H1 (cell line): ENCODE measurements at regions not wholly inside any gene's neighbourhood (a gene's known extent, or its start where the extent isn't known, plus 50 kb on each side); places are given as distances from the start of the nearest gene placed in this dataset.

Experiments used
- CTCF ChIA-PET: fragments of 300-600 bp; sonication (Branson Sonifier 250); formaldehyde crosslinking; loops from one replicate; lab custom pipeline; 2021; ENCODE audit not compliant: partially characterized antibody; lab: Charles Lee
- POLR2A ChIA-PET: fragments of 300-600 bp; sonication (Branson Sonifier 250); formaldehyde crosslinking; loops from one replicate; lab custom pipeline; 2021; ENCODE audit warnings: inconsistent platforms; ENCODE audit not compliant: partially characterized antibody; lab: Charles Lee
- DNase-seq, 2 experiments: peaks; one replicate each; pipeline versions ENCODE4 v3.0.0 to v3.0.0-alpha.2; 2010 to 2022; ENCODE audit warnings: low spot score in 2 of 2, low read depth in 1 of 2, mixed read lengths in 1 of 2
- FAIRE-seq: peaks from 2 replicates; lab custom pipeline; 2011; peaks lifted over from hg19 to GRCh38; lab: Jason Lieb, UNC
- H2AFZ ChIP-seq: 2 replicates; pipeline ENCODE4 v1.8.1; 2012; ENCODE audit warnings: low read length, inconsistent platforms
- H2AK5ac ChIP-seq: 2 replicates; pipeline ENCODE4 v1.6.1; 2013; ENCODE audit warnings: low read depth, low read length
- H2BK120ac ChIP-seq: replicated peaks from 2 replicates; pipeline ENCODE3; 2013; ENCODE audit warnings: low read depth, low read length, inconsistent platforms
- H2BK12ac ChIP-seq: 2 replicates; pipeline ENCODE4 v1.6.1; 2013; ENCODE audit warnings: low read depth, low read length
- H2BK15ac ChIP-seq: 2 replicates; pipeline ENCODE4 v1.6.1; 2013; ENCODE audit warnings: low read length
- H2BK20ac ChIP-seq: 2 replicates; pipeline ENCODE4 v1.6.1; 2013; ENCODE audit warnings: low read length
- H2BK5ac ChIP-seq: 2 replicates; pipeline ENCODE4 v1.6.1; 2013; ENCODE audit warnings: low read depth, low read length
- H3K14ac ChIP-seq: 2 replicates; pipeline ENCODE4 v1.6.1; 2013; ENCODE audit warnings: inconsistent platforms; ENCODE audit not compliant: insufficient read length
- H3K18ac ChIP-seq: 2 replicates; pipeline ENCODE4 v1.6.1; 2013; ENCODE audit warnings: low read length; ENCODE audit errors: extremely low read depth
- H3K23ac ChIP-seq: 2 replicates; pipeline ENCODE4 v1.6.1; 2013; ENCODE audit warnings: inconsistent platforms; ENCODE audit not compliant: insufficient read length
- H3K23me2 ChIP-seq: 2 replicates; pipeline ENCODE4 v1.6.1; 2013; ENCODE audit warnings: low read depth, low read length
- H3K27ac ChIP-seq: 2 replicates; pipeline ENCODE4 v1.6.1; 2011; ENCODE audit warnings: low read depth, low read length, inconsistent platforms
- H3K27me3 ChIP-seq, 4 experiments: replicated peaks in 1 of 4; 1 replicate in 1 of 4; 2 replicates in 3 of 4; pipeline versions ENCODE4 v1.6.1 to v1.8.1; 2011 to 2013; ENCODE audit warnings: low read length in 3 of 4, mild to moderate bottlenecking in 3 of 4, inconsistent platforms in 2 of 4, mixed read lengths in 2 of 4, moderate library complexity in 1 of 4; ENCODE audit not compliant: control insufficient read depth in 3 of 4, insufficient read depth in 3 of 4; ENCODE audit errors: extremely low read depth in 1 of 4
- H3K36me3 ChIP-seq, 4 experiments: 2 replicates each; pipeline versions ENCODE4 v1.6.1 to v1.8.1; 2011 to 2013; ENCODE audit warnings: mild to moderate bottlenecking in 4 of 4, low read length in 3 of 4, moderate library complexity in 2 of 4, control low read depth in 1 of 4, inconsistent platforms in 1 of 4; ENCODE audit not compliant: insufficient read depth in 4 of 4, control insufficient read depth in 2 of 4
- H3K4ac ChIP-seq: replicated peaks from 2 replicates; pipeline ENCODE3; 2013; ENCODE audit warnings: low read length, low read depth, mixed read lengths, inconsistent platforms; ENCODE audit not compliant: insufficient read length
- H3K4me1 ChIP-seq, 4 experiments: replicated peaks in 1 of 4; 1 replicate in 1 of 4; 2 replicates in 3 of 4; pipeline versions ENCODE4 v1.6.1 to v1.8.1; 2011 to 2013; ENCODE audit warnings: low read length in 3 of 4, inconsistent platforms in 2 of 4, mixed read lengths in 1 of 4; ENCODE audit not compliant: insufficient read depth in 4 of 4, control insufficient read depth in 3 of 4
- H3K4me2 ChIP-seq, 2 experiments: 2 replicates each; pipeline versions ENCODE4 v1.6.1 to v1.8.1; 2011 to 2013; ENCODE audit warnings: low read depth in 2 of 2, low read length in 2 of 2, control low read depth in 1 of 2, inconsistent platforms in 1 of 2, mild to moderate bottlenecking in 1 of 2; ENCODE audit not compliant: insufficient read depth in 1 of 2
- H3K4me3 ChIP-seq, 4 experiments: fragments of 200-600, 300-600 bp in 1 of 4; sonication (generic), shearing (Covaris generic), sonication (Bioruptor Twin) in 1 of 4; 2 replicates each; pipeline versions ENCODE4 v1.5.1 to v1.8.1; 2011 to 2016; ENCODE audit warnings: low read length in 4 of 4, low read depth in 3 of 4, control low read depth in 2 of 4, inconsistent platforms in 2 of 4, mild to moderate bottlenecking in 2 of 4, mixed read lengths in 1 of 4, moderate library complexity in 1 of 4; ENCODE audit not compliant: insufficient read depth in 2 of 4; ENCODE audit errors: extremely low read depth in 1 of 4
- H3K56ac ChIP-seq: replicated peaks from 2 replicates; pipeline ENCODE3; 2013; ENCODE audit warnings: low read depth, mild to moderate bottlenecking, mixed read lengths, low read length, inconsistent platforms; ENCODE audit not compliant: insufficient read length
- H3K79me1 ChIP-seq: 2 replicates; pipeline ENCODE4 v1.6.1; 2013; ENCODE audit warnings: low read depth, low read length, control low read depth
- H3K79me2 ChIP-seq, 2 experiments: 2 replicates each; pipeline versions ENCODE4 v1.6.1 to v1.8.1; 2012 to 2013; ENCODE audit warnings: low read length in 2 of 2, mild to moderate bottlenecking in 2 of 2, inconsistent platforms in 1 of 2; ENCODE audit not compliant: insufficient read depth in 2 of 2, control insufficient read depth in 1 of 2
- H3K9ac ChIP-seq, 4 experiments: replicated peaks in 1 of 4; 1 replicate in 1 of 4; 2 replicates in 3 of 4; pipeline versions ENCODE4 v1.6.1 to v1.8.1; 2011 to 2013; ENCODE audit warnings: low read depth in 3 of 4, low read length in 3 of 4, control low read depth in 2 of 4, mild to moderate bottlenecking in 2 of 4, moderate library complexity in 2 of 4, inconsistent platforms in 1 of 4; ENCODE audit errors: extremely low read depth in 1 of 4
- H3K9me3 ChIP-seq, 2 experiments: 2 replicates each; pipeline versions ENCODE4 v1.6.1 to v1.8.1; 2012 to 2013; ENCODE audit warnings: mild to moderate bottlenecking in 2 of 2, moderate library complexity in 2 of 2, control low read depth in 1 of 2, inconsistent platforms in 1 of 2, low read depth in 1 of 2, low read length in 1 of 2, mixed read lengths in 1 of 2; ENCODE audit not compliant: insufficient read depth in 2 of 2
- H4K20me1 ChIP-seq, 2 experiments: replicated peaks in 1 of 2; 2 replicates each; pipeline versions ENCODE3 to v1.8.1; 2011 to 2013; ENCODE audit warnings: inconsistent platforms in 2 of 2, low read length in 2 of 2, mild to moderate bottlenecking in 1 of 2; ENCODE audit not compliant: insufficient read depth in 2 of 2, control insufficient read depth in 1 of 2
- H4K5ac ChIP-seq: 2 replicates; pipeline ENCODE4 v1.6.1; 2013; ENCODE audit warnings: low read length, low read depth, mixed read lengths, inconsistent platforms; ENCODE audit not compliant: insufficient read length
- H4K8ac ChIP-seq: 2 replicates; pipeline ENCODE4 v1.8.0; 2013; ENCODE audit warnings: mild to moderate bottlenecking, moderate library complexity, low read length, inconsistent platforms; ENCODE audit not compliant: insufficient read depth; ENCODE audit errors: extremely low read depth
- H4K91ac ChIP-seq: replicated peaks from 2 replicates; pipeline ENCODE3; 2013; ENCODE audit warnings: low read length, mixed read lengths, inconsistent platforms; ENCODE audit not compliant: insufficient read length
- CHD2 ChIP-seq: IDR thresholded peaks from 2 replicates; pipeline ENCODE4 v1.6.1; 2012; ENCODE audit warnings: low read length, improper control_type of control experiment
- CTCF ChIP-seq, 3 experiments: IDR thresholded peaks; 1 replicate in 2 of 3; 2 replicates in 1 of 3; pipeline versions ENCODE4 v1.5.1 to v1.6.1; 2011; ENCODE audit warnings: low read length in 3 of 3, mild to moderate bottlenecking in 3 of 3, inconsistent platforms in 2 of 3, low read depth in 1 of 3, moderate library complexity in 1 of 3; ENCODE audit not compliant: insufficient read depth in 1 of 3; ENCODE audit errors: control extremely low read depth in 1 of 3
- HDAC6 ChIP-seq: IDR thresholded peaks from one replicate; pipeline ENCODE4 v1.7.1; 2012; ENCODE audit warnings: low read depth, mild to moderate bottlenecking, inconsistent platforms, low read length, moderate library complexity
- KDM4A ChIP-seq: IDR thresholded peaks from one replicate; pipeline ENCODE4 v1.7.1; 2012; ENCODE audit warnings: low read depth, mild to moderate bottlenecking, moderate library complexity, low read length, inconsistent platforms; ENCODE audit not compliant: severe bottlenecking
- KDM5A ChIP-seq: fragments of 200-600 bp; IDR thresholded peaks from 2 replicates; pipeline ENCODE4 v1.7.1; 2012; ENCODE audit warnings: mild to moderate bottlenecking, low read length, inconsistent platforms, mixed read lengths
- PHF8 ChIP-seq: fragments of 200-600 bp; sonication (generic); conservative IDR thresholded peaks from 2 replicates; pipeline ENCODE4 v1.7.1; 2012; ENCODE audit warnings: low read depth, mild to moderate bottlenecking, inconsistent platforms, low read length, moderate library complexity
- RAD21 ChIP-seq, 2 experiments: IDR thresholded peaks in 1 of 2; conservative IDR thresholded peaks in 1 of 2; 2 replicates each; pipeline ENCODE4 v1.6.1; 2011; ENCODE audit warnings: low read depth in 2 of 2, low read length in 2 of 2, improper control_type of control experiment in 1 of 2, inconsistent platforms in 1 of 2, mild to moderate bottlenecking in 1 of 2, moderate library complexity in 1 of 2
- RBBP5 ChIP-seq: IDR thresholded peaks from 2 replicates; pipeline ENCODE4 v1.7.1; 2012; ENCODE audit warnings: low read depth, mild to moderate bottlenecking, inconsistent platforms, low read length, moderate library complexity, borderline replicate concordance
- RXRA ChIP-seq: IDR thresholded peaks from 2 replicates; pipeline ENCODE4 v1.6.1; 2011; ENCODE audit warnings: low read depth, mild to moderate bottlenecking, low read length, moderate library complexity; ENCODE audit not compliant: insufficient read depth
- SP1 ChIP-seq: IDR thresholded peaks from 2 replicates; pipeline ENCODE4 v1.6.1; 2011; ENCODE audit warnings: low read depth, low read length
- SP2 ChIP-seq: IDR thresholded peaks from 2 replicates; pipeline ENCODE4 v1.6.1; 2012; ENCODE audit warnings: mild to moderate bottlenecking, low read length, inconsistent platforms
- SP4 ChIP-seq: IDR thresholded peaks from 2 replicates; pipeline ENCODE4 v1.6.1; 2012; ENCODE audit warnings: low read length, inconsistent platforms
- SUZ12 ChIP-seq: fragments of 200-600 bp; sonication (generic); IDR thresholded peaks from 2 replicates; pipeline ENCODE4 v1.6.1; 2012; ENCODE audit warnings: mild to moderate bottlenecking, inconsistent platforms, low read length, moderate library complexity, mixed read lengths
- WGBS, 2 experiments: shearing (Covaris generic) in 1 of 2; methylation state at CpG; one replicate each; pipeline versions ENCODE4 v1.1.6 to v1.1.7; 2013 to 2015; ENCODE audit warnings: low lambda C conversion rate in 2 of 2, mixed read lengths in 2 of 2, inconsistent platforms in 1 of 2, low coverage in 1 of 2, missing lambda C conversion rate in 1 of 2; ENCODE audit not compliant: insufficient replicate concordance in 2 of 2, insufficient coverage in 1 of 2, insufficient read length in 1 of 2; ENCODE audit errors: extremely low coverage in 1 of 2, missing lambda C conversion rate in 1 of 2; 5-methylcytosine and 5-hydroxymethylcytosine counted together

- H3K23me2 ChIP-seq = no peaks in the 10 kb centered on the region
- no peak overlapping the region for H2BK120ac ChIP-seq
- H3K27me3 ChIP-seq = no peaks in the 10 kb centered on the region
- no peak overlapping the region for H4K8ac ChIP-seq
- H3K79me1 ChIP-seq = no peaks in the 10 kb centered on the region
- no peaks in the 10 kb centered on the region for H3K79me2 ChIP-seq
- H3K4ac ChIP-seq = no peak overlapping the region
- no peak overlapping the region for H2BK5ac ChIP-seq
- no peak overlapping the region for H2AFZ ChIP-seq
- no peaks in the 10 kb centered on the region for H3K36me3 ChIP-seq
- no peak overlapping the region for H3K18ac ChIP-seq
- H3K9me3 ChIP-seq = peaks cover 3 to 11% of the 10 kb centered on the region in 2 experiments; a peak in 2 of 4 replicates
- no peak overlapping the region for H4K91ac ChIP-seq
- no peaks in the 10 kb centered on the region for H4K20me1 ChIP-seq
- no peak overlapping the region for H3K23ac ChIP-seq
- H4K5ac ChIP-seq = no peak overlapping the region
- WGBS, 2 experiments = 97% methylated on average over 16 of the region's 17 CpGs; no CpG with 5 or more reads in 1 of the 2 experiments
- no peak overlapping the region for H3K9ac ChIP-seq
- no peak for DNase-seq
- H3K4me3 ChIP-seq = no peak overlapping the region
- H2BK12ac ChIP-seq = no peak overlapping the region
- ChIA-PET POLR2A (no interaction called here), CTCF (interaction anchor here (1.2 kb wide), 1 partner anchor 424 kb away, joined by 3 read pairs; no protein-coding TSS in a partner anchor)
- H3K14ac ChIP-seq = no peak overlapping the region
- H3K27ac ChIP-seq = no peak overlapping the region
- H3K4me1 ChIP-seq = no peaks in the 10 kb centered on the region
- H2BK20ac ChIP-seq = no peak overlapping the region
- no peak overlapping the region for H2BK15ac ChIP-seq
- no peak for FAIRE-seq
- no peak overlapping the region for H2AK5ac ChIP-seq
- no peak overlapping the region for H3K4me2 ChIP-seq
- no peak overlapping the region for H3K56ac ChIP-seq
- TF ChIP-seq KDM4A (no peak), CHD2 (no peak), RAD21 (IDR thresholded peaks at IDR 0.05 in 1 of 2, conservative IDR thresholded peaks at IDR 0.05 in 1 of 2; ENCODE audit: low read depth in 2 of 2, low read length in 2 of 2) (no peak), KDM5A (no peak), CTCF (IDR thresholded peaks at IDR 0.05; ENCODE audit: control extremely low read depth in 1 of 3, insufficient read depth in 1 of 3, low read depth in 1 of 3, low read length in 3 of 3) (no peak), RXRA (no peak), SP2 (no peak), SP4 (no peak), PHF8 (no peak), HDAC6 (no peak), RBBP5 (no peak), SUZ12 (no peak), SP1 (no peak)
Measured at GRCh38 chr6:48983377-48983776, 479.7 kb downstream of the MMUT start.
